ENCODE measurements at regions not wholly inside any gene's neighbourhood (a gene's known extent, or its start where the extent isn't known, plus 50 kb on each side); places are given as distances from the start of the nearest gene placed in this dataset.

DNA sequence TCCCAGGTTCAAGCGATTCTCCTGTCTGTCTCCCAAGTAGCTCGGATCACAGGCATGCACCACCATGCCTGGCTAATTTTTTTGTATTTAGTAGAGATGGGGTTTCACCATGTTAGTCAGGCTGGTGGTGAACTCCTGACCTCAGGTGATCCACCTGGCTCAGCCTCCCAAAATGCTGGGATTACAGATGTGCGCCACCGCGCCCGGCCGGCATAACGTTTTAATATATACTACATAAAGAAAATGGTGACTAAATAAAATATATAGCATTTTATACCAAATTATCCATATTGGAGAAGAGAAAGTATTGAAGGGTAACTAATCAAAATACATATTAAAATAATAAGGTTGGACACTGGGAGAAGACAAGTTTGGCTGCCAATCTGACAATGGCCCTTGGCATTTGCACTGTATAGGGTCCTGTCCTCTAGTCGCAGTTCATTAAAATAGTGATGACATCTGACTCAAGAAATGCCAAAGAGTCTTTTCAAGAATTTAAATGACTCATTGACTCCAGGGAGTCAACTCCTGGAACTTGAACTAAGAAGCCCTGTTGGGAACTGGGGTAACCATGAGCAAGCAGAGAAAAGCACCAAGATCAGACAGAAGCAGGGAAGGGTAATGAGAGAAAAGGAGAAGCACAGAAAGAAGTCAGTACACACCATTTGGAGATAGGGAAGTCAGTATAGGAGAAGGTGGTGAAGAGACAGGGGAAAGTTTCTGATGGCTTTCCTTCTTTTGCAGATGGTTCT is 91.1 kb downstream of the CH25H start:
- Mint-ChIP-seq H3K4me1 (ENCODE audit: low read depth, unreplicated experiment) (no peaks in the 10 kb centered on the region), H3K9me3 (ENCODE audit: unreplicated experiment) (no peaks in the 10 kb centered on the region), H3K27me3 (ENCODE audit: insufficient read depth, unreplicated experiment) (peaks cover 10% of the 10 kb centered on the region), H3K4me3 (ENCODE audit: unreplicated experiment) (no peak overlapping the region), H3K36me3 (ENCODE audit: insufficient read depth, unreplicated experiment) (no peaks in the 10 kb centered on the region), H3K27ac (ENCODE audit: unreplicated experiment) (no peak overlapping the region)
- Histone ChIP-seq H3K4me1 (no peaks in the 10 kb centered on the region), H3K36me3 (ENCODE audit: control insufficient read depth, insufficient read depth, low read length) (no peaks in the 10 kb centered on the region), H3K27me3 (replicated peaks; ENCODE audit: control insufficient read depth, insufficient read depth, low read length) (no peaks in the 10 kb centered on the region), H3K9me3 (no peaks in the 10 kb centered on the region), H3K4me3 (ENCODE audit: low read depth, low read length) (no peak overlapping the region)
- intact Hi-C loops (cut with micrococcal nuclease; ENCODE audit: unreplicated experiment): no loop called here
- DNase-seq: no peak
- BruUV-seq (replicated peaks): no TSS peak
- TF ChIP-seq, protein P1, sequence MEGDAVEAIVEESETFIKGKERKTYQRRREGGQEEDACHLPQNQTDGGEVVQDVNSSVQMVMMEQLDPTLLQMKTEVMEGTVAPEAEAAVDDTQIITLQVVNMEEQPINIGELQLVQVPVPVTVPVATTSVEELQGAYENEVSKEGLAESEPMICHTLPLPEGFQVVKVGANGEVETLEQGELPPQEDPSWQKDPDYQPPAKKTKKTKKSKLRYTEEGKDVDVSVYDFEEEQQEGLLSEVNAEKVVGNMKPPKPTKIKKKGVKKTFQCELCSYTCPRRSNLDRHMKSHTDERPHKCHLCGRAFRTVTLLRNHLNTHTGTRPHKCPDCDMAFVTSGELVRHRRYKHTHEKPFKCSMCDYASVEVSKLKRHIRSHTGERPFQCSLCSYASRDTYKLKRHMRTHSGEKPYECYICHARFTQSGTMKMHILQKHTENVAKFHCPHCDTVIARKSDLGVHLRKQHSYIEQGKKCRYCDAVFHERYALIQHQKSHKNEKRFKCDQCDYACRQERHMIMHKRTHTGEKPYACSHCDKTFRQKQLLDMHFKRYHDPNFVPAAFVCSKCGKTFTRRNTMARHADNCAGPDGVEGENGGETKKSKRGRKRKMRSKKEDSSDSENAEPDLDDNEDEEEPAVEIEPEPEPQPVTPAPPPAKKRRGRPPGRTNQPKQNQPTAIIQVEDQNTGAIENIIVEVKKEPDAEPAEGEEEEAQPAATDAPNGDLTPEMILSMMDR (IDR thresholded peaks at IDR 0.05; ENCODE audit: insufficient read depth in 1 of 2, low read depth in 1 of 2, low read length in 1 of 2, severe bottlenecking in 1 of 2, unreplicated experiment in 1 of 2): no peak
- POLR2A ChIA-PET: no interaction called here
- CTCF ChIA-PET: no interaction called here

DNA sequence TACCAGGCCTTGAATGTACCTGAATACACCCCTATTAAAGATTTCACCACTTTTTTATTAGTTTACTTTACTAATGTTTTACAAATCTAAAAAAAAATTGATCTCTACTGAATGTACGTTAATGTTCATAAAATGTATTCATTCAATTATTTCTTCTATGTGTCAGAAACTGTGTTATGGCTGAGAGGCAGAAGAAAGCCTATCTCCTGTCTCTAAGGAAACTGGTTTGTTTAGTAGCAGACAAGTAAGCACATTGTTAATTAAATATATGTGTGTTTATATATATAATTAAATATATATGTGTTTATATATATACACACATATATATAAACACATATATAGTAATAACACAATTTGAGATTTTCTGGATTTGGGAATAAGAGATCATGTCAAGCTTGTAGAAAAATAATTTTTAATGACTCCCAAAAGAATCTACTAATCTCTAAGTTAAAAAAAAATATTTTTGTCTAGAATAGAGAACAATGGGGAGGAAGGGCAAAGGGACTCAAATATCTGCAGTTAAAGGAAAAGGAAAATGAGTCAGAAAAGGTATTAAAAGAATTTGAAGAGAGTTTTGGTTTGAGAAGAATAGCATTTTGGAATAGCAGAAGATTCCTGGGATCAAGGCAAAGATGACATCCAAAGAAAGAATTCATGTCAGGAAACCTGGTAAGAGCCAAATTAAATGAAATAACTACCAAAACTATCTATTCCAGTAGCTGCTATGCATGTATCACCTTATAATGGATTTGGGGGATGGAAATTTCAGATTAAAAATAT is 92.1 kb downstream of the CH25H start:
- no peak for DNase-seq
- intact Hi-C loops (cut with micrococcal nuclease; ENCODE audit: unreplicated experiment): no loop called here
- no peaks in the 10 kb centered on the region for H3K4me1 Mint-ChIP-seq (ENCODE audit: low read depth, unreplicated experiment)
- ChIA-PET CTCF (no interaction called here), POLR2A (no interaction called here)
- H3K4me3 Mint-ChIP-seq (ENCODE audit: unreplicated experiment): no peak overlapping the region
- Histone ChIP-seq H3K4me1 (no peaks in the 10 kb centered on the region), H3K9me3 (no peaks in the 10 kb centered on the region), H3K27me3 (replicated peaks; ENCODE audit: control insufficient read depth, insufficient read depth, low read length) (no peaks in the 10 kb centered on the region), H3K36me3 (ENCODE audit: control insufficient read depth, insufficient read depth, low read length) (no peaks in the 10 kb centered on the region), H3K4me3 (ENCODE audit: low read depth, low read length) (no peak overlapping the region)
- no peaks in the 10 kb centered on the region for H3K9me3 Mint-ChIP-seq (ENCODE audit: unreplicated experiment)
- H3K36me3 Mint-ChIP-seq (ENCODE audit: insufficient read depth, unreplicated experiment): no peaks in the 10 kb centered on the region
- H3K27ac Mint-ChIP-seq (ENCODE audit: unreplicated experiment): no peak overlapping the region
- TF ChIP-seq, protein P1 (IDR thresholded peaks at IDR 0.05; ENCODE audit: insufficient read depth in 1 of 2, low read depth in 1 of 2, low read length in 1 of 2, severe bottlenecking in 1 of 2, unreplicated experiment in 1 of 2): no peak
- BruUV-seq (replicated peaks): no TSS peak
- peaks cover 6% of the 10 kb centered on the region for H3K27me3 Mint-ChIP-seq (ENCODE audit: insufficient read depth, unreplicated experiment)

DNA sequence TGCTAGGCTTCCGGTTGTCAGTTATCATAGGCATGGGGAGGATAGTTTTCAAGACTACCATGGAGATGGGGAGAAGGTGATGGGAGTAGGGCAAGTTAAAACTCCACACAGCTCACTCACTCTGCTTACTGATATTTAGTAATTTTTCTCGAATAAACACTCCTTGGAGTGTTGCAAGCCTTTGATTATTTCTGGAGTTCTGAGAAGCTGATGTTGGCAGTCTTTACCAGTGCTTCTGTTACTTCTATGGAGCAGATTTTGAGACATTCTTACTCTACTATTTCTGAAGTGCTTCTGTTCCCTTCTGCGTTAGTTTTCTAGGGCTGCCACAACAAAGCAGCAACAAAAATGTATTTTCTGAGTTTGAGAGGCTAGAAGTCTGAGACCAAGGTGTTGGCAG is 104.4 kb downstream of the CH25H start:
- no peaks in the 10 kb centered on the region for H3K4me1 Mint-ChIP-seq (ENCODE audit: low read depth, unreplicated experiment)
- no peaks in the 10 kb centered on the region; the same call in 1 of the 2 replicates for H3K27me3 ChIP-seq (replicated peaks; ENCODE audit: control insufficient read depth, insufficient read depth, low read length)

More for the DNA sequence above, 104.4 kb downstream of the CH25H start:
- BruUV-seq (replicated peaks): no TSS peak
- Mint-ChIP-seq H3K27me3 (ENCODE audit: insufficient read depth, unreplicated experiment) (peaks cover 9% of the 10 kb centered on the region), H3K4me3 (ENCODE audit: unreplicated experiment) (no peak overlapping the region), H3K27ac (ENCODE audit: unreplicated experiment) (no peak overlapping the region), H3K9me3 (ENCODE audit: unreplicated experiment) (no peaks in the 10 kb centered on the region), H3K36me3 (ENCODE audit: insufficient read depth, unreplicated experiment) (no peaks in the 10 kb centered on the region)
- no peaks in the 10 kb centered on the region for H3K36me3 ChIP-seq (ENCODE audit: control insufficient read depth, insufficient read depth, low read length)
- H3K4me3 ChIP-seq (ENCODE audit: low read depth, low read length): no peak overlapping the region
- peaks cover 8% of the 10 kb centered on the region for H3K9me3 ChIP-seq
- intact Hi-C loops (cut with micrococcal nuclease; ENCODE audit: unreplicated experiment): no loop called here
- ChIA-PET CTCF (no interaction called here), POLR2A (no interaction called here)
- H3K4me1 ChIP-seq: no peaks in the 10 kb centered on the region
- no peak for DNase-seq
- TF ChIP-seq, protein P1 (IDR thresholded peaks at IDR 0.05; ENCODE audit: insufficient read depth in 1 of 2, low read depth in 1 of 2, low read length in 1 of 2, severe bottlenecking in 1 of 2, unreplicated experiment in 1 of 2): no peak
